CD4-positive, alpha-beta T cell treated with Interleukin-17A for 4 hours (primary cell): ENCODE measurements at regions not wholly inside any gene's neighbourhood (a gene's known extent, or its start where the extent isn't known, plus 50 kb on each side); places are given as distances from the start of the nearest gene placed in this dataset.

Source experiments
- DNase-seq: peaks from one replicate; pipeline ENCODE4 v3.0.0-alpha.2; 2020; ENCODE audit warnings: mixed read lengths

DNA sequence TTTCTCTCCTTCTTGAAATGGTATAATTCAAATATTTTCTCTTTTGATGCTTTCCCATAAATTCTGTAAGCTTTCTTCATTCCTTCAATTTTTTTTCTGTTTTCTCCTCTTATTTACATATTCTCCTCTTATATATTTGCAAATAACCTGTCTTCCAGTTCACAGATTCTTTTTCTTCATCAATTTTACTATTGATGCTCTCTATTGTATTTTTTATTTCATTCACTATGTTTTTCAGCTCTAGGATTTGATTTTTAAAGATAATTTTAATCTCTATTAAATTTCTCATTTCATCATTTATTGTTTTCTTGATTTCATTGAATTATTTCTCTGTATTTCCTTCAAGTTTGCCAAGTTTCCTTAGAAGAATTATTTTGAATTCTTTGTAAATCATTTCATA lies 54.0 kb upstream of the PRPS1L1 start:
- no peak for DNase-seq

DNA sequence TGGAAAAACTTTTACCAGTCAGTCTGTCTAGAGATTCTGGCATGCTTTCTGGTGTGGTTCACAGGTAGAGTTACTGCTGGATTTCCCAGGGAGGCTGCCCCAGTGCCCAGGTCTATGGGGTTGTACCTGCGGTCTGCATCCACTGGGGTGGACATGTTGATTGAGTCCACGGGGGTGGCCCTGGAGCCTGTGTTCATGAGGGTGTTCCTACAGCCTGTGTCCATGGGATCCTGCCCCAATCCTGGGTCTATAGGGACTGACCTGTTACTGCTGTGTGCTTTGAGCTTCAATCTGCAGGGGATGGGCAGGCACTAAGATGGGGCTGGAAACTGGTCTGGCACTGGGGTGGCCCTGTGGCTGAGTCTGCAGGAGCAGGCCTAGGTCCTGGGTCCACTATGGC lies 54.5 kb upstream of the PRPS1L1 start:
- DNase-seq = no peak

DNA sequence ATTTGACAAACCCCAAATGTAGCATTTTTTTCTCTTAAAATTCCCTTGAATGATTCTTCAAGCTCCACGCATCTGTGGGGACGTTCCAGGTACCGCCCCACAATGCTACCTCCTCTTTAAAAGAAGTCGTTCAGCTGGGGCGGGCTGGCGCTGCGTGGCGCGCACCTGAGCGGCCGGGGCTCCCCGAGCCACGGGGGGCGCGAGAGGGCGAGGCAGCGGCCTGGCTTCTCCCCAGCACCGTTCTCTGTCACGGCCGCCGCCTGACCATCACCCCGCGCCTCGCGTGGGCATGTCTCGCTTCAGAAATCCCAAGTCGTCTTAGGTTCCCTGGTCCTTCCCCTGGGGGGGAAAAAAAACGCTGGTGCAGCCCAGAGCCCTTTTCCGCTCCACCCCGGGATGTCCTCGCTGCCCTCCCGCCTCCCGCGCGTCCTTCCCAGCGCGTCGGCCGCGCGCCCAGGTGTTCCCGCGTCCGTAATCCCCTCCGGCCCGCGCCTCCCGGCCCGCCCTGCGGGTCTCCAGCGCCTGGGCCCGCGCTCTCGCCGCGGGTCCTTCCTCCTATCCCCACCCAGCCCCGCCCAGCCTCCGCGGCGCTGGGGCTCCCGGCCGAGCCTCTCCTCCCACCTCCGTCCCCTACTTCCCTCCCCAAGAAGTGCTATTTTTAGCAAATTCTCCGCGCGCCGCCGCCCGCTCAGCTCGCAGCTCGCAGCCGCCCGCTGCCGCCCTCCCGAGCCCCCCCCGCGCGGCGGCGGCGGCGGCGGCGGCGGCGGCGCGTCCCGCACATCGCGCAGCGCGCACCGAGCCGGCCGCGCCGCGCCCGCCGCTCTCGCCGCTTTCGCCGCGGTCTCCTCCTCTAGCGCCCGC lies 58.7 kb upstream of the PRPS1L1 start:
- no peak for DNase-seq

DNA sequence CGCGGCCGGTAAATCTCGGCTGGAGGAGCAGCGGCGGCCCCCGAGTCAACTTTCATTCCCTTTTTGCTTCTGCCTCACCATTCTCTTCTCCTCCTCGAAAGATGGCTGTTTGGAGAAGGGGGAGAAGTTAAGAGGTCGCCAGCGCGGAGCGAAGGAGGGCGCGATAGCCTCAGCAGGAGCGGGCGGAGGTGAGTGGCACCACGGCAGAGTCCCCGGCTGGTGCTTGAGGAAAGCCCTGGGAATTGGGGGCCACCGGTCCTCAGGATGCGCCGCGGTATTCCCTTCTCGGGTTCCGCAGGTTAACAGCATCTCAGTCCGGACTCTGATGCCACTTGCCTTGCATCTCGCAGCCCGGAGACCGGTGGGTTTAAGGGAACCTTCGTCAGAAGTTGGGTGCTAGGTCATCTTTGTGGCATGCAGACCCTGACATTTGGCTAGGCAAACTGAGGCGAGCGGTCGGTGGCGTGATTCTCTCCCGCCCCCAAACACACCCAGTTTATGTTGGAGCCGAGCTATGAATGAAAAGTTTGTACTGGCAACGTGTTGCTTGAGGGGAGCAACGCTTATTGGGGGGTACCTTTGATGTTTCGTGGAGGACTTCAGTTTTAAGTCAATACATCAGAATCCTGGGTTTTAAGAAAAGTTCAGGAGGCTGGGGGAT lies 59.5 kb upstream of the PRPS1L1 start:
- DNase-seq = no peak

DNA sequence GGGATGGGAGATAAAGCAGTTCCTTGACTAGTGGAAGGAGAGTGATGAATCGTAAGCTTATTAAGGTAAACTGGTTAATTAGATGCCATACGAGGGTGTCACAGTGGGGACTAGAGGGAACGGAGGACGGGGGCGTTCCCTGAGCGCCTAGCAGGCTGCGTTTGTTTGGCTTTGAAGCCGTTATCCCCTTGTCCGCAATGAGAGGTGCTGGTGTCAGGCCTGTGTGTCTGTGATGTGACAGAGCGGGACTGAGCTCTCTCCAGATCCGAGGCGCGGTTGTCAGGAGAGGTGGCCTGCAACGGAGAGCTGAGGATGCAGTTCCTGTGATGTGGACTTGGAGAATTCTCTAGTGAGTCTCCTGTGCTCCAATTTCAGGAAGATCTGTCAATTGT lies 60.0 kb upstream of the PRPS1L1 start:
- DNase-seq = no peak

DNA sequence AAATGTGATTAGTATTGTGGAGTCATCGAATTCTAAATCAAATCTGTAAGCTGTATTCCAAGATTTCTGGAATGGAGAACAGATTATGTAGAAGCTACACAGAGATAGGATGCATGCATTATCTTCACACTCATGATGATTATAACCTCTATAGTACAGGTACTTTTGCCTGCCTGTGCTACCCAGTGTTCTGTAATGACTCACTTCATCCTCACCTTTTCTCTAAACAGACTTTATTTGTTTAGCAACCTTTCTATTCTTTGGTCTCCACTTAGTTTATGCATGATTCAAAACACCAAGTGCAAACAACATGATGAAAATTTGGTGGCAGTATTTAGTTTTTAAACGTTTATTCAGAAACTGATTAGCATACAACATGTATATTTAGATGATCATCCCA lies 68.4 kb upstream of the PRPS1L1 start:
- no peak for DNase-seq

DNA sequence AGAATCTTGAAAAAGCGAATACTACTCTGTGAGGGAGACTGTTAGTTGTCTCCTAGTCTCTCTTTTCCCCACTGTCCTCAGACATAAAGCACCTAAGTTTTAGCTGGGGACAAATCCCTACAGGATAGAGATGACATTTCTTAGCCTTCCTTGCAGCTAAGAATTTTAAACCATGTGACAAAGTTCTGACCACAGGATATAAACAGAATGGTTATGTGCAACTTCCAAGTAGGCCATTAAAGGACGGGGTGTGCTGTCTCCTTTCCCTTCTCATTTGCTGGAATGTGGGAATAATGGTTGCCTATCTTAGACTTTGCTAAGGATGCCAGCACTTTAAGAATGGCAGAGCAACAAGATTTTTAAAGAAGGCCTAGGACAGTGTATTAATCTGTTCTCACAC lies 74.9 kb upstream of the PRPS1L1 start:
- no peak for DNase-seq

DNA sequence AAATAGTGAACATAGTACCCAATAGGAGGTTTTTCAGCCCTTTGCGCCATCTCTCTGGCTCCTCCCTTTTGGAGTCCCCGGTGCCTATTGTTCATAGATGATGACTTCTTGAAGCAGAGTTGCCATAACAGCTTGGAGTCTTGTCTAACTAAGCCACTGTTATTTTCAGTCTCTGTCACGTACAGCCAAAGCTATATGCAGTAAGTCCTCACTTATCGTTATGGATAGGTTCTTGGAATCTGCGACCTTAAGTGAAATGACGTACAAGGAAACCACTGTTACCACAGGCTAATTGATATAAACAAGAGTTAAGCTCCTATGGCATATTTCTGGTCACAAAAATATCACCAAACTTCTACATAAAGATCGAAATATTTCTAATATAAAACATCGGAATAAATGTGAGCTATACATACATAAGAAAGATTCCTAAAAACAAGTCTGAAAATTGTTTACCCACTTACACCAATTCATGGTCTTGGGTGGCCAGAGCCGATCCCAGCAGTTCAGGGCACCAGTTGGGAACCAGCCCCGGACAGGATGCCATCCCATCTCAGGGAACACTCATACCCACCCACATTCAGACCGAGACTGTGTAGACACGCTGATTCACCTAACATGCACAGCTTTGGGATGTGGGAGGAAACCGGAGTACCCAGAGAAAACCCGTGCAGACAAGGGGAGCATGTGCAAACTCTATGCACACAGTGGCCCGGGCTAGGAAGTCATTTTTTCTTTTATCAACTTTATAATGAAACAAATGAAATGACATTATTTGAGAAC lies 76.0 kb upstream of the PRPS1L1 start:
- no peak for DNase-seq

DNA sequence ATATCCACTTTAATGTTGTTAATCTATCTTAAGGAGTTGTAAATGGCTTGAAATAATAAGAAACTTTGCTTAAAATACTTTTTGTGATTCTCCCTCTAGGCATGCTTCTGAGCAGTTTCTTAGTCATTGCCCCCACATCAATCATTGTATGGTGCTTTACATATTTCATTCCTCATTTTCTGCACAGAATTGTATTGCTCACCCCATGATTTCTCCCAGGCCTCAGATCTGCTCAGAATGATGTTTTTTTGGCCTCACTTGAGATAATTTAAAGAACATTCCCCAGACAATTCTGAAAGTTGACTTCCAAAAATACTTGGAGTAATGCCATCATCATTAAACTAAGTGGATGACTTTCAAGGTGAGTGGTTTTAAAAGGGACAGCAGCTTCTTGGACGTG lies 82.1 kb upstream of the PRPS1L1 start:
- DNase-seq = no peak

DNA sequence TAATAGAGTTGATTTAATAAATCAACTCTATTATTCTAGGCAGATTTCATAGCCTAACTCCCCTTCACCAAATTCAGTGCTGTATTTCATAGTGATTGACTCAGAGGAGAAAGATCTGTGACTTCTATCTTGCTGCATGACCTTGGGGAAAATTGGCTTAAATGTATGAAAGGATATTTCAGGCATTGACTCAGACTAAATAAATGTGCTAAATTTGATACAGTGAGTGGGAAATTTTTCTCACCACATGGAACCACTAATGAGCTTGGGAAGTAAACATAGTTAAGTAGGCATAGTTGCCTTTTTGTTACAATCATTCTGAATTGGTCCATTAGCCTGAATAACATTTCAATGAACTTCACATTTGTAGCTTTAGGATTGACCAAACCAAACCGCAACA lies 89.0 kb upstream of the PRPS1L1 start:
- DNase-seq = no peak

DNA sequence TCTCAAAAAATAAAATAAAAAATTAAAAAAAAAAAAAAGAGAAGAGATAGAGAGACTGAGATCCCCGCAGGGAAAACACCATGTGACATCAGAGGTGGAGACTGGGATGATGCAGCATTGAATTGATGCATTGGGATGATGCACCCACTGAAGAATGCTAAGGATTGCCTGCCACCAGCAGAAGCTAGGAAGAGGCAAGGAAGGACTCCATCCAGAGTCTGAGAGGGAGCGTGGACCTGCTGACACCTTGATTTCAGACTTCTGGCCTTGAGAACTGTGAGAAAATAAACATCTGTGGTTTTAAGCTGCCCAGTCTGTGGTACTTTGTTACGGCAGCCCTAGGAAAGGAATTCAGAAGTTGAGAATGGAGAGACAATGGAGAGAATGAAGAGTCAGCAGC lies 89.8 kb upstream of the PRPS1L1 start:
- DNase-seq = no peak

DNA sequence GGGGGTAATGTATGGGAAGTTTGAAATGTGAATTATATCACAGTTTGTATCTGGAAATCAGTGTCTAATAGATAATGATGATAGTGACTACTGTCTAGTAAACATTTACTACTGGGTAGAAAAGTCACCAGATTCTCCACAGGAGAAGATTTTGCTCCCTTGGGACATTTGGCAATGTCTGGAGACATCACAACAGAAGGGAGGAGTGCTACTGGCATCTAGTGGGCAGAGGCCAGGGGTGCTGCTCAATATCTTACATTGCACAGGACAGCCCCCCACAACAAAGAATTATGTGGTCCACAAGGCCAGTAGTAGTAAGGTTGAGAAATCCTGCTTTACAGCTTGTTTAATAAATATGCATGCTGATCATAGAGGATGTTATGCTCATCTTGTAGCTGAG lies 92.3 kb upstream of the PRPS1L1 start:
- DNase-seq = no peak

DNA sequence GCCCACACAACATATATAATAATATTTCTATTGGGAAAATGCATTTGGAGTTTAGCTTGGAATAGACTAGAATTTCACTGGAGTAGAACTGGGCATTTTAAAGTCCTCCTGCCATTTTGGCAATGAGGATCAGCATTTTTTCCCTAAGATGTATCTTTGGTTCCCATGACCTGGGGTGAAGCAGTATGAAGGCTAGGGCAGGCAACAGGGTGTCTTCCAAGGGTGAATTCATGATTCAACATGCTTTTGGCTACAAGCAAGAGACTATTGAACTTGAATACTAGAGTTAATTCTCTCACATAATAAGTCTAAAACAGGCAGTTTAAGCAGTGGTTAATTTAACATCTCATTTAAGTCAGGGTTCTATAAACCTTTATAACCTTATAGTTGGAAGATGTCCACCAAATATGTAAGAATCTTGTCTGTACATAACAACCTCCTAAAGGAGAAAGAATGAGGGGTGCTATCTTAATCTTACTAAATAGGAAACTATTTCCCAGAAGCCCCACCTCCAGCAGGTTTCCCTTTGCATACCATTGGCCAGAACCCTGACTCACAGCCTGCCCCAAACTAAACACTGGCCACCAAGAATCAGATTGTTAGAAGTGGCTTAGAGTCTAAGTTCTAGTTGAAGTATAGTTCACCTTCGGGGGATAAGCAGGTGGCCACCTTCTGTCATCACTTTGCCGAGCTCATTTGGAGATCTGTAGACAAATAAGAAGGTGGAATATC lies 96.0 kb upstream of the PRPS1L1 start:
- DNase-seq = no peak

DNA sequence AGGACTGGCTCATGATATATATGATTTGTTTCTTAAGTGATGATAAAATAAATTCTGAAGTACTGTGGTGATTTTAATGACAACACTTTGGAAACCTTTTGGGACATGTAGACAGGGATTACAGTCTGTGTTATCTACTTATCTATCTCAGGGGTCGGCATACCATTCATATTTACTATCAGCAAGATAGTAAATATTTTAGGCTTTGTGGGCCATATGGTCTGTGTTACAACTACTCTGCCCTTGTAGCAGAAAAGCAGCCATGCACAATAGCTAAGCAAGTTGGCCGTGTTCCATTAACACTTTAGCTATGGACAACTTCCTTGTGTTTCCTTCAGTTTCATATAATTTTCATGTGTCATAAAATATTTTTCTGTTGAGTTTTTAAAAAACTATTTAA lies 97.8 kb upstream of the PRPS1L1 start:
- no peak for DNase-seq

DNA sequence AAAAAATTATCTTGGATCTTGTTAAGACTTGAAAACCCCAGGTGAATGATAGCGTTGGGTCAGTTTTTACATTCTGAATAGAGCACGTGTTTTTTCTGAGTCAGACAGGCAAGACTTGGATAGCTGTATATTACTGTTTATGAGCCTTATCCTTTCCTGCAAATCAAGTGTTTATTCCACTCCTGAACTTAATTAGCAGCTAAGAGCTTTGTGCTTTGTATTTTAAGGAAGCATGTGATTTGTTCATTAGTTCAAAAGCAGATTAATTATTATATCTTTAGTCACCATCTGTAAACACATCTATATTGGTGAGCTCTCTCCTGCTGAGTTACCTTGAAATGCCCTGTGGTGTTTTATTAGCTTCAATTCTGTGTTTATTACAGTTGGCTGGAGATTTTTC lies 98.6 kb upstream of the PRPS1L1 start:
- no peak for DNase-seq

DNA sequence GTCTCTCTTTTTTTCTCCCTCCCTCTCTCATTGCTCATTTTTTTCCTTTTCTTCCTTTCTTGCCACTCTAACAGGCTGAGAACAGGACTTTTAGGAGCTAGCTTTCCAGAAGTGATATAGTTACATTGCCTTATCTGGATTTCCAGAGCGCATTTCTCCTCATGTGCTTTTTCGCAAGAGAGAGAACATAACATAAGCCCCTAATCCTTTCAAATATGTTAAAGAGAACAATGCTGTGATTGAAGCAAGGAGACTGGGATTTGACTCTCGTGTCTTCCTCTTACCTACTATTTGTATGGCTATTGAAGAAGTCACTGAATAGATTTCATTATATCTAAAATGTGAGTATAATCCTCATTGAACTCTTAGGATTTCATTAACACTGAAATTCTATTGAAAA lies 101.2 kb upstream of the PRPS1L1 start:
- DNase-seq = no peak

DNA sequence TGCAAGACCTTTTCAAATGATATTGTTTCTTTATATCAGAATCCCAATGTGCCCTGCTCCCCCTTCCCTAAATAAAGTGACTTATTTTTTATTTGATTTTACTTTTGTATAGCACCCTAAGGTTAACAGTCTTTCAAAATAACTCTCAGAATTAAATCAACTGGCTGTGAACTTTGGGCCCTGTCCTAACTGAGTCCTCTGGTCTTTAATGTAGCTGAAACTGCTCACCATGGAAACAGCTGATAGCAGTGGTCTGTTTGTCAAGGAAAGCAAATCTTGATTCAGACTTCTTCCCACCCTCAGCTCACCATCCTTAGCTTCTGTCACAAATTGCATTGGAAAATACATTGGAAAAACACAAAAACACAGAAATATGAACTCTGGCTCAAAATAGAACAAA lies 105.2 kb upstream of the PRPS1L1 start:
- no peak for DNase-seq

DNA sequence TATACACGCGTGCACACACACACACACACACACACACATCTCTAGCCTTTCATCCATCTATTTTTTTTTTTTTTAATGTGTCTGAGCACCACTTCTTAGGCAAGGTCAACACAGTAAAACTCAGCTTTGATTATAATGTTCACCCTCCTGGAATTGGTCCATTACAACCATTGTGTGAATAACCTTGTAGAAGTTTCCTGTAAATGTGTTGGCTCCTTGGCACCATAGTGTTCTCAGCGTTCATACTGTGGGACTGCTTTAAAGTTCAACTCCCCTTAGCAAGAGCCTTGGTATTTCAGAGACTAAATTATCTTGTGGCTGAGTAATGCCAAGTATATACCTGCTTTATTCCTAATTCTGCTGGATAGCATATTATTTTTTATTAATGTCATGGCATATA lies 106.3 kb upstream of the PRPS1L1 start:
- DNase-seq = no peak

DNA sequence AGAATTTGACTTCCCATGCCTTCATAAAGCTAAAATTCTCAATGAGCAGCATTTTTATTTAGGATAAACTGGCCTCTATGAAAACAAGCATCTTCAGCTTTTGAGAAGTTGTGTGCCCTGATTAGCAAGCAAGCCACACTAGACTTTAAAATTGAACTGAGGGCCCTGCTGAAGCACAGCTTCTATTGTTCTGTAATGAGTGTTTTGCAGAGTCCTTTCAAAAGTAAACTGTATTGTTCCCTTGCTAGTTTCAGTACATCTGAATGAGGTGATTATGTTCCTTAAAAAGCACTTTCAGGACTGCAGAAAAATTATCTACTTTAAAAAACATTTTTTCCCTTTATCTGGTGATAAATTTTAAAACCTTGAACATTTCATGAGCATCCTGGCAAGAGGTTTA lies 113.3 kb upstream of the PRPS1L1 start:
- DNase-seq = no peak

DNA sequence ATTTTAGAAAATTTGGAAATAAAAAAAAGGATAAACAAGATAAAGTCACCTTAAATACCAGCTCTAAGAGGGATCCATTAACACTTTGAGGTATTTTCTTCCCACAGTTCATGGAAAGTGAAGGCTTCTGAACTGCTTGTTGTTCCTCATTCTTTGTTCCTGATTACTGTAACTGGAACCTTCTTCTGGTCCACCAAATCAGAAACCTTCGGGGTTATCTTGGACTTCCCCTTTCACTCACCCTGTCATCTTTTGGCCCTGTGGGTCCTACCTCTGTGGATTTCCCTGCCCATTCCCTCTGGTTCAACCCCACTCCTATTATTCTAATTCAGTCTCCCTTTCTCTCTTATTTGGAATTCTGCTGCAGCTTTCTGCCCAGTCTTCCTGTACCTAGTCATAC lies 116.5 kb upstream of the PRPS1L1 start:
- no peak for DNase-seq

DNA sequence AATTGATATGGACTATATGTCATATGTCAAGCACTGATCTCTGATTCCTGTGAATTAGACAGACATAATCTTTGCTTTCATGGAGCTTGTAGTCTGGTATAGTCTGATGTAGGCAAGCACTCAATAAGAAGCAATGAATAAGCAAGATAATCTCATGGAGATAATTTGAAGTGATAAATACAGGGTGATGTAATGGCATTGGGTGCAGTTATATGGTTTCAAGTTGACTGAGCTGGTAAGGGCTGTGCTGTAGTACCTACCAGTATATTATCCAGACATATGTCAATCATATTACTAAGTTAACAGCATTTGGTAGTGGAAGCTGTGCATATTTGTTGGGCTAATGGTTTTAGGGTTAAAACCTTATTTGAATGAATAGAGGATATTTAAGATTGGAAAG lies 117.5 kb upstream of the PRPS1L1 start:
- no peak for DNase-seq

DNA sequence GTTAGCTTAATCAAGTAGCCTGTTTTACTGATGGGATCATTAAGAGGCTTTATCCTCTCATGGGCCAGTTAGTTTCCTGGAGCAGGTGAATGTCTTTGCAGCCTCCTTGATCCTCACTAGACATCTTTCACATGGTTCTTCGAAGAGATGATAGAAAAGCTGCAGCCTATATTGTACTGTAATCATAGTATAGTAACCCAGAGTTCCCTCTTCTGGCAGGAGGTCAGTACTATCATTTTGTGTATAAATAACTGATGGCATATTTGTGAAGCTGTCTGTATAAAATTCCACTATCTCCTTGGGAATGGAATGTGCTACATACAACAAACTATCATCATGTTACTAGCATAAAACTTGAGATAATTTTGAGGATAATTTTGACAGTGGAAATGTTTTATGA lies 123.8 kb upstream of the PRPS1L1 start:
- DNase-seq = no peak

DNA sequence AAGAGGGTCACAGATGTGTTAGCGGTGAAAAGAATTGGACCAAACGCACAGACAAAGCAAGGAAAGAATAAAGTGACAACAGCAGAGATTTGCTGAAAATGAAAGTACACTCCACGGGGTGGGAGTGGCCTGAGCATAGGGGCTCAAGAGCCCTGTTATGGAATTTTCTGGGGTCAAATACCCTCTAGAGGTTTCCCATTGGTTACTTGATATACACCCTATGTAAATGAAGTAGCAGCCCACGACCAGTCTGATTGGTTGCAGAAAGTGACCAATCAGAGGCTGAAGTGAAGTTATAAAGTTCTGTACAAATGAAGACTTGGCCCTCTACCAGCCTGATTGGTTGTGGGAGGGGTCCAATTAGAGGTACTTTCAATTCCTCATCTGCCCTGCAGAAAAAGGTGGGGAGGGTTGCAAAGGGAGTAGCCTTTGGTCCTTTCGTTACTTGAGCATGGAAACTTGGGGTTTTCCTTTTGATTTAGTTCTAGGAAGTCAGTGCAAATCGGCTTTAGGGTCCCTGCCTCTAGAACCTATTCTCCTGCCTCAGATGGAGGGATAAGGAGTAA lies 125.6 kb upstream of the PRPS1L1 start:
- DNase-seq = no peak
